ENCODE measurements at regions not wholly inside any gene's neighbourhood (a gene's known extent, or its start where the extent isn't known, plus 50 kb on each side); places are given as distances from the start of the nearest gene placed in this dataset.

GRCh38 chrX:2600564-2600963, 90.5 kb upstream of the CD99 start:
- TF ChIP-seq, protein P1, sequence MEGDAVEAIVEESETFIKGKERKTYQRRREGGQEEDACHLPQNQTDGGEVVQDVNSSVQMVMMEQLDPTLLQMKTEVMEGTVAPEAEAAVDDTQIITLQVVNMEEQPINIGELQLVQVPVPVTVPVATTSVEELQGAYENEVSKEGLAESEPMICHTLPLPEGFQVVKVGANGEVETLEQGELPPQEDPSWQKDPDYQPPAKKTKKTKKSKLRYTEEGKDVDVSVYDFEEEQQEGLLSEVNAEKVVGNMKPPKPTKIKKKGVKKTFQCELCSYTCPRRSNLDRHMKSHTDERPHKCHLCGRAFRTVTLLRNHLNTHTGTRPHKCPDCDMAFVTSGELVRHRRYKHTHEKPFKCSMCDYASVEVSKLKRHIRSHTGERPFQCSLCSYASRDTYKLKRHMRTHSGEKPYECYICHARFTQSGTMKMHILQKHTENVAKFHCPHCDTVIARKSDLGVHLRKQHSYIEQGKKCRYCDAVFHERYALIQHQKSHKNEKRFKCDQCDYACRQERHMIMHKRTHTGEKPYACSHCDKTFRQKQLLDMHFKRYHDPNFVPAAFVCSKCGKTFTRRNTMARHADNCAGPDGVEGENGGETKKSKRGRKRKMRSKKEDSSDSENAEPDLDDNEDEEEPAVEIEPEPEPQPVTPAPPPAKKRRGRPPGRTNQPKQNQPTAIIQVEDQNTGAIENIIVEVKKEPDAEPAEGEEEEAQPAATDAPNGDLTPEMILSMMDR (IDR thresholded peaks at IDR 0.05), result no peak
- TF ChIP-seq POLR2A (IDR thresholded peaks at IDR 0.05), result no peak

Measured in Peyer's patch (tissue), 4 donors.